Peyer's patch (tissue), 4 donors: ENCODE measurements at regions not wholly inside any gene's neighbourhood (a gene's known extent, or its start where the extent isn't known, plus 50 kb on each side); places are given as distances from the start of the nearest gene placed in this dataset.
"Not testable (repeated sequence)": the region's sequence is repeated elsewhere in the genome, so short reads cannot be mapped to it uniquely, and the experiment has no call there.

Source experiments
- CTCF ChIP-seq, 6 experiments: fragments of 450-650 bp in 4 of 6; fragments of 200-600 bp in 2 of 6; sonication (generic) in 1 of 6; IDR thresholded peaks; one replicate each; pipeline ENCODE4 v1.5.1; 2017 to 2019; ENCODE audit warnings: antibody characterized with exemption in 6 of 6, mild to moderate bottlenecking in 3 of 6, moderate library complexity in 1 of 6
- POLR2A ChIP-seq, 2 donors: fragments of 450-650 bp; IDR thresholded peaks; one replicate each; pipeline ENCODE4 v1.5.1; 2017; ENCODE audit warnings: antibody characterized with exemption in 2 of 2, mild to moderate bottlenecking in 2 of 2, moderate library complexity in 2 of 2

GRCh38 chr5:106999506-106999905 lies 671.2 kb downstream of the EFNA5 start:
- not testable (repeated sequence) for TF ChIP-seq CTCF, POLR2A (IDR thresholded peaks at IDR 0.05)
